UCSD-AML1 (cell line): ENCODE measurements at regions not wholly inside any gene's neighbourhood (a gene's known extent, or its start where the extent isn't known, plus 50 kb on each side); places are given as distances from the start of the nearest gene placed in this dataset.

ENCODE experiments used
- DNase-seq: peaks from one replicate; lab custom pipeline; 2025; ENCODE audit not compliant: unreplicated experiment; lab: John Stamatoyannopoulos, UW

- no peak for DNase-seq
Observed at GRCh38 chr6:48750861-48751260, 639.9 kb upstream of the PTCHD4 start.

GRCh38 chr6:48747471-48747870 is 636.5 kb upstream of the PTCHD4 start:
- no peak for DNase-seq

- DNase-seq, result no peak
Observed at GRCh38 chr6:48747040-48747439, 636.0 kb upstream of the PTCHD4 start.

GRCh38 chr6:48744948-48745347 is 634.0 kb upstream of the PTCHD4 start:
- no peak for DNase-seq

GRCh38 chr6:48743738-48744137 is 632.7 kb upstream of the PTCHD4 start:
- DNase-seq, result no peak

GRCh38 chr6:48736501-48737206 is 625.7 kb upstream of the PTCHD4 start:
- DNase-seq, result no peak

- no peak for DNase-seq
Observed at GRCh38 chr6:48735846-48736245, 624.8 kb upstream of the PTCHD4 start.

GRCh38 chr6:48733581-48733980 is 622.6 kb upstream of the PTCHD4 start:
- no peak for DNase-seq

- DNase-seq, result no peak
Observed at GRCh38 chr6:48714699-48715098, 603.7 kb upstream of the PTCHD4 start.

GRCh38 chr6:48714250-48714649 is 603.3 kb upstream of the PTCHD4 start:
- DNase-seq, result no peak

GRCh38 chr6:48713612-48714011 is 602.6 kb upstream of the PTCHD4 start:
- no peak for DNase-seq

- DNase-seq, result no peak
Observed at GRCh38 chr6:48706310-48706709, 595.3 kb upstream of the PTCHD4 start.

GRCh38 chr6:48701572-48701971 is 590.6 kb upstream of the PTCHD4 start:
- no peak for DNase-seq

- no peak for DNase-seq
Observed at GRCh38 chr6:48695872-48696271, 584.9 kb upstream of the PTCHD4 start.

- no peak for DNase-seq
Observed at GRCh38 chr6:48691420-48691819, 580.4 kb upstream of the PTCHD4 start.

- DNase-seq, result no peak
Observed at GRCh38 chr6:48689498-48689897, 578.5 kb upstream of the PTCHD4 start.

- no peak for DNase-seq
Observed at GRCh38 chr6:48678390-48678789, 567.4 kb upstream of the PTCHD4 start.

GRCh38 chr6:48671505-48671904 is 560.5 kb upstream of the PTCHD4 start:
- no peak for DNase-seq

- no peak for DNase-seq
Observed at GRCh38 chr6:48670546-48670945, 559.5 kb upstream of the PTCHD4 start.

GRCh38 chr6:48667797-48668196 is 556.8 kb upstream of the PTCHD4 start:
- no peak for DNase-seq

GRCh38 chr6:48664826-48665225 is 553.8 kb upstream of the PTCHD4 start:
- no peak for DNase-seq

GRCh38 chr6:48658915-48659314 is 547.9 kb upstream of the PTCHD4 start:
- DNase-seq, result no peak

- no peak for DNase-seq
Observed at GRCh38 chr6:48641544-48641943, 530.5 kb upstream of the PTCHD4 start.
